Colonic mucosa (tissue), 4 donors: ENCODE measurements at regions not wholly inside any gene's neighbourhood (a gene's known extent, or its start where the extent isn't known, plus 50 kb on each side); places are given as distances from the start of the nearest gene placed in this dataset.

Experiments used
- DNase-seq: peaks from one replicate; pipeline ENCODE4 v3.0.0-alpha.2; 2020
- H3K27ac ChIP-seq: fragments of 200-600 bp; one replicate; pipeline ENCODE4 v1.8.0; 2021
- H3K27me3 ChIP-seq: fragments of 200-600 bp; one replicate; pipeline ENCODE4 v1.8.0; 2021
- H3K36me3 ChIP-seq: fragments of 200-600 bp; one replicate; pipeline ENCODE4 v1.8.0; 2021
- H3K4me1 ChIP-seq: fragments of 200-600 bp; one replicate; pipeline ENCODE4 v1.8.0; 2021; ENCODE audit warnings: mild to moderate bottlenecking
- H3K4me3 ChIP-seq: fragments of 200-600 bp; one replicate; pipeline ENCODE4 v1.8.0; 2021
- H3K9ac ChIP-seq, 2 donors: one replicate each; pipeline ENCODE4 v1.7.0; 2013; ENCODE audit warnings: control low read depth in 2 of 2, low read depth in 2 of 2, low read length in 2 of 2
- H3K9me3 ChIP-seq: fragments of 200-600 bp; one replicate; pipeline ENCODE4 v1.8.0; 2021
- CTCF ChIP-seq: fragments of 200-600 bp; IDR thresholded peaks from one replicate; pipeline ENCODE4 v1.8.0; 2022; ENCODE audit warnings: antibody characterized with exemption, mild to moderate bottlenecking
- intact Hi-C: fragments of 100-400 bp; cut with DNase I; formaldehyde crosslinking; loops from one replicate; pipeline ENCODE4 v1.14.1; 2022
- donor health status: healthy.
- donor health status: DM: no; HTN: no; CAD: no.
- donor health status: DM: no; HTN: no; CAD: no.

- H3K9me3 ChIP-seq = no peaks in the 10 kb centered on the region
- no peaks in the 10 kb centered on the region for H3K36me3 ChIP-seq
- H3K27me3 ChIP-seq = no peaks in the 10 kb centered on the region
- no peak overlapping the region for H3K4me3 ChIP-seq
- H3K9ac ChIP-seq = no peak overlapping the region
- TF ChIP-seq CTCF = no peak
- no peak for DNase-seq
- no peak overlapping the region for H3K27ac ChIP-seq
- H3K4me1 ChIP-seq = no peaks in the 10 kb centered on the region
- intact Hi-C loops = no loop called here
Observed at GRCh38 chr10:126833542-126833941, 71.7 kb upstream of the DOCK1 start.

- intact Hi-C loops = no loop called here
- H3K27ac ChIP-seq = no peak overlapping the region
- no peak overlapping the region for H3K4me3 ChIP-seq
- no peak for TF ChIP-seq CTCF
- H3K27me3 ChIP-seq = no peaks in the 10 kb centered on the region
- no peaks in the 10 kb centered on the region for H3K36me3 ChIP-seq
- H3K4me1 ChIP-seq = no peaks in the 10 kb centered on the region
- no peak overlapping the region for H3K9ac ChIP-seq
- H3K9me3 ChIP-seq = no peaks in the 10 kb centered on the region
- DNase-seq = no peak
Observed at GRCh38 chr10:126836009-126836408, 69.2 kb upstream of the DOCK1 start.

DNA sequence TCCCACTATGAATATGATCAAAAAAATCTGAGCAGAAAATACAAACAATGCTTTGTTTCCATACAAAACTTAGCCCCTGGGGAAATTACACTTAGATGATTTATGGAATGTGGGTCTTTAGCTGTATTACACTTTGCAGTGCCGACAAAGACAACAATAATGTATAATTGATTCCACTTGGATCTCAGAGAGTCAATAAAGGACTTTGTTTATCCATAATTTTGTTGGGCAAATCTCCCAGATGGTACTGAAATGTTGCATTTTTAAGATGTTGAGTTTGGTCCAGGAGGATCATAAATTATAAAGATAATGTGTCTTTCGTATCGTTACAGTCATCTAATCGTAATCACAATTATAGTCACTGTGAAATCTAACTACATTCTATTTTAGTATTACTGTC, 66.9 kb upstream of the DOCK1 start:
- Histone ChIP-seq H3K4me1 (no peaks in the 10 kb centered on the region), H3K9ac (no peak overlapping the region), H3K27me3 (no peaks in the 10 kb centered on the region), H3K4me3 (no peak overlapping the region), H3K36me3 (no peaks in the 10 kb centered on the region), H3K9me3 (no peaks in the 10 kb centered on the region), H3K27ac (no peak overlapping the region)
- TF ChIP-seq CTCF = no peak
- intact Hi-C loops = no loop called here
- DNase-seq = no peak

GRCh38 chr10:126839094-126839761, 66.0 kb upstream of the DOCK1 start:
- intact Hi-C loops = no loop called here
- Histone ChIP-seq H3K9me3 (no peaks in the 10 kb centered on the region), H3K4me1 (no peaks in the 10 kb centered on the region), H3K36me3 (no peaks in the 10 kb centered on the region), H3K27ac (peak overlapping the region; percentile 69), H3K9ac (peak overlapping the region in 1 of 2 donors; percentile 15), H3K27me3 (no peaks in the 10 kb centered on the region), H3K4me3 (no peak overlapping the region)
- TF ChIP-seq CTCF = no peak
- DNase-seq = peak; percentile 74

GRCh38 chr10:126840576-126841135, 64.6 kb upstream of the DOCK1 start:
- intact Hi-C loops = no loop called here
- DNase-seq = no peak
- Histone ChIP-seq H3K4me1 (no peaks in the 10 kb centered on the region), H3K9ac (peak overlapping the region in 1 of 2 donors; percentile 32), H3K36me3 (no peaks in the 10 kb centered on the region), H3K27me3 (no peaks in the 10 kb centered on the region), H3K4me3 (no peak overlapping the region), H3K27ac (peak overlapping the region; percentile 69), H3K9me3 (no peaks in the 10 kb centered on the region)
- TF ChIP-seq CTCF = no peak
